ENCODE measurements at regions not wholly inside any gene's neighbourhood (a gene's known extent, or its start where the extent isn't known, plus 50 kb on each side); places are given as distances from the start of the nearest gene placed in this dataset.

DNA sequence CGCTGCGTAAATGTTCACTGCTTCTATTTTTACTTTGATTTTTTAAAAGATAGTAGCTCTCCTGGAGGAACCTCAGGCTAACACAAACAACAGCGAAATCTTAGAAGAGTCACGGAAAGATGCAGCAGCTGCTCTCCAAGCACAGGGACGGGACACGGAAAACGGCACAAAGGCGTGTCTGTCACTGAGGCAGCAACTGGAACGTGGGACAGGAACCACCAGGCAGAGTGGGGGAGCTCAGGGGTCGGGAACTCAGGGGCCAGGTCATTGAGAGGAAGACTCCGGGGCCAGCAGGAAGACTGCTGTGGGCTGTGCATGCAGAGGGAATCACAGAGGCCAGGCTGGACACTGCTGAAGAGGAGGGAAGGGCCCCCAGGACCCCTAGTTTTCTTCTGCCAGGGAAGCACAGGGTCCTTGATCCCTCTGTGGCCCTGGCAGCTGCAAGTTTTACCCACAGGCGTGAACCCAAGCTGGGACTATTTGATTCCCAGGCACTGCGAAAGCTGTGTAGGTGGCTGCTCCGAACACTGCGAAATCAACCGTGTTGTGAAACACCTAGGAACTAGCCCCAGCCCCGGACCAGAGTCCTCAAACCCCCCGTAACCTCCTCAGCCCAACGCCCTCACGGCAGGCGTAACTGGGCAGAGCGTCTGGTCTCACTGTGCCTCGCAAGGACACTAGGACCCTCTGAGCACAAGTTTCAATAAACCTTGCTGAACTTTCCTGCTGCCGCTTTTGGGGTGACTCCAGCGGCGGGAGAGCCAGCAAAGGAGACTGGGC lies 263.0 kb downstream of the EIPR1 start:
- Histone ChIP-seq H3K9me3 (ENCODE audit: insufficient read depth, low read depth) (peaks cover 7% of the 10 kb centered on the region), H3K4me3 (no peak overlapping the region), H3K4me1 (replicated peaks; ENCODE audit: insufficient read depth) (no peaks in the 10 kb centered on the region), H3K27me3 (ENCODE audit: insufficient read depth, low read depth) (peaks cover 85% of the 10 kb centered on the region), H3K9me2 (ENCODE audit: insufficient read depth) (no peaks in the 10 kb centered on the region), H2AFZ (no peak overlapping the region), H3K79me2 (ENCODE audit: low read depth) (no peaks in the 10 kb centered on the region), H3K27ac (no peak overlapping the region), H3K4me2 (no peak overlapping the region), H4K20me1 (ENCODE audit: insufficient read depth) (no peaks in the 10 kb centered on the region; the same call in 1 of the 2 replicates), H3F3A (ENCODE audit: insufficient read depth, low read depth) (peaks cover 10% of the 10 kb centered on the region), H3K36me3 (ENCODE audit: low read depth) (no peaks in the 10 kb centered on the region)
- DNase-seq, result no peak
- intact Hi-C loops (cut with micrococcal nuclease; ENCODE audit: unreplicated experiment), result no loop called here
- ChIA-PET CTCF (no interaction called here), POLR2A (ENCODE audit: unreplicated experiment) (no interaction called here)
- TF ChIP-seq EZH2 (IDR thresholded peaks at IDR 0.05; ENCODE audit: low read depth), result no peak
- TF ChIP-seq, protein P1, sequence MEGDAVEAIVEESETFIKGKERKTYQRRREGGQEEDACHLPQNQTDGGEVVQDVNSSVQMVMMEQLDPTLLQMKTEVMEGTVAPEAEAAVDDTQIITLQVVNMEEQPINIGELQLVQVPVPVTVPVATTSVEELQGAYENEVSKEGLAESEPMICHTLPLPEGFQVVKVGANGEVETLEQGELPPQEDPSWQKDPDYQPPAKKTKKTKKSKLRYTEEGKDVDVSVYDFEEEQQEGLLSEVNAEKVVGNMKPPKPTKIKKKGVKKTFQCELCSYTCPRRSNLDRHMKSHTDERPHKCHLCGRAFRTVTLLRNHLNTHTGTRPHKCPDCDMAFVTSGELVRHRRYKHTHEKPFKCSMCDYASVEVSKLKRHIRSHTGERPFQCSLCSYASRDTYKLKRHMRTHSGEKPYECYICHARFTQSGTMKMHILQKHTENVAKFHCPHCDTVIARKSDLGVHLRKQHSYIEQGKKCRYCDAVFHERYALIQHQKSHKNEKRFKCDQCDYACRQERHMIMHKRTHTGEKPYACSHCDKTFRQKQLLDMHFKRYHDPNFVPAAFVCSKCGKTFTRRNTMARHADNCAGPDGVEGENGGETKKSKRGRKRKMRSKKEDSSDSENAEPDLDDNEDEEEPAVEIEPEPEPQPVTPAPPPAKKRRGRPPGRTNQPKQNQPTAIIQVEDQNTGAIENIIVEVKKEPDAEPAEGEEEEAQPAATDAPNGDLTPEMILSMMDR (conservative IDR thresholded peaks at IDR 0.05), result no peak
- BruUV-seq (replicated peaks), result no TSS peak

DNA sequence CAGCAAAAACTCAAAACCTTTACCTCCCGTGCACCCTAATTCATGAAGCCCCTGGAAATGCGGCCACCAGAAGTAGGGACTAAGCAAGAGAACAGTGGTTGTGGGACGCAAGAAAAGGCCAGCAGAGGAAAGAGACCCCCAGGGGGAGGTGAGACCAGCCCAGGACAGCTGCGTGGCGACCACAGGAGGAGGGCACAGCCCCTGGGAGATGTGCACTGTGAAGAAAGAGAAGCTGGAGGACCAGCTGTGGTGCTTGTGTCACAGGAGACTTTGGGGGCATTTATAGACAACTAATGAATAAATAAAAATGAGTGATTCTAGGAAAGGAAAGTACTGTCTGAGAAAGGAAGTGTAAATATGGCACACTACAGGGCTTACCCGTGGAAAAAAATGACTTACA lies 263.8 kb downstream of the EIPR1 start:
- H3K79me2 ChIP-seq (ENCODE audit: low read depth), result no peaks in the 10 kb centered on the region
- H3K4me3 ChIP-seq, result no peak overlapping the region
- no peak overlapping the region for H3K27ac ChIP-seq
- POLR2A ChIA-PET (ENCODE audit: unreplicated experiment), result no interaction called here
- peaks cover 7% of the 10 kb centered on the region for H3K9me3 ChIP-seq (ENCODE audit: insufficient read depth, low read depth)
- H3F3A ChIP-seq (ENCODE audit: insufficient read depth, low read depth), result peaks cover 10% of the 10 kb centered on the region
- H3K4me2 ChIP-seq, result no peak overlapping the region
- no peak overlapping the region for H2AFZ ChIP-seq
- intact Hi-C loops (cut with micrococcal nuclease; ENCODE audit: unreplicated experiment), result no loop called here
- H3K4me1 ChIP-seq (replicated peaks; ENCODE audit: insufficient read depth), result no peaks in the 10 kb centered on the region
- H3K27me3 ChIP-seq (ENCODE audit: insufficient read depth, low read depth), result peaks cover 86% of the 10 kb centered on the region
- no TSS peak for BruUV-seq (replicated peaks)
- H3K36me3 ChIP-seq (ENCODE audit: low read depth), result no peaks in the 10 kb centered on the region
- DNase-seq, result no peak
- CTCF ChIA-PET, result no interaction called here
- TF ChIP-seq, protein P1 (conservative IDR thresholded peaks at IDR 0.05), result no peak
- no peak for TF ChIP-seq EZH2 (IDR thresholded peaks at IDR 0.05; ENCODE audit: low read depth)
- H4K20me1 ChIP-seq (ENCODE audit: insufficient read depth), result no peaks in the 10 kb centered on the region; the same call in 1 of the 2 replicates
- H3K9me2 ChIP-seq (ENCODE audit: insufficient read depth), result no peaks in the 10 kb centered on the region

DNA sequence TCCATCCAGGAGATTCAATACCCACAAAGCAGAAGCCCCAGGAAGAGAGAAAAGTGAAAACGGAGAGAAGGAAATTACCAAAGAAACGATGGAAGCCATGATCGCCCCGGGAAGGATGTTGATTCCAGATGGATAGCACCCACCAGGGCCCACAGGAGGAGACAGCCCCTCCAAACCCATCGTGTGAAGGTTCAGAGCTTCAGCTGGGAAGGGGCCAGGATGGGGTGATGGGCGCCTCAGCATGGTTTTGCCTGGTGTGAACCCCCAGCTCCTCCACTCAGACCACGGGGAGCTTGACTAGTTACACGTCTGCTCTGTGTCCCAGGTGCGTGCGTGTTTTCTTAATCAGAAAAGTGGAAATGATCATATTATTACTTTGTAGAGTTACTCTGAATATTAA lies 264.5 kb downstream of the EIPR1 start:
- H3K27ac ChIP-seq, result no peak overlapping the region
- no peak for DNase-seq
- no peak for TF ChIP-seq EZH2 (IDR thresholded peaks at IDR 0.05; ENCODE audit: low read depth)
- TF ChIP-seq, protein P1 (conservative IDR thresholded peaks at IDR 0.05), result no peak
- peaks cover 7% of the 10 kb centered on the region for H3K9me3 ChIP-seq (ENCODE audit: insufficient read depth, low read depth)
- BruUV-seq (replicated peaks), result no TSS peak
- no peak overlapping the region for H2AFZ ChIP-seq
- no peak overlapping the region for H3K4me3 ChIP-seq
- CTCF ChIA-PET, result no interaction called here
- H3K36me3 ChIP-seq (ENCODE audit: low read depth), result no peaks in the 10 kb centered on the region
- POLR2A ChIA-PET (ENCODE audit: unreplicated experiment), result no interaction called here
- H3K9me2 ChIP-seq (ENCODE audit: insufficient read depth), result no peaks in the 10 kb centered on the region
- no peak overlapping the region for H3K4me2 ChIP-seq
- peaks cover 10% of the 10 kb centered on the region for H3F3A ChIP-seq (ENCODE audit: insufficient read depth, low read depth)
- intact Hi-C loops (cut with micrococcal nuclease; ENCODE audit: unreplicated experiment), result no loop called here
- peaks cover 91% of the 10 kb centered on the region for H3K27me3 ChIP-seq (ENCODE audit: insufficient read depth, low read depth)
- H4K20me1 ChIP-seq (ENCODE audit: insufficient read depth), result no peaks in the 10 kb centered on the region; the same call in 1 of the 2 replicates
- no peaks in the 10 kb centered on the region for H3K79me2 ChIP-seq (ENCODE audit: low read depth)
- H3K4me1 ChIP-seq (replicated peaks; ENCODE audit: insufficient read depth), result no peaks in the 10 kb centered on the region

All from PC-9 (cell line).